ENCODE measurements at regions not wholly inside any gene's neighbourhood (a gene's known extent, or its start where the extent isn't known, plus 50 kb on each side); places are given as distances from the start of the nearest gene placed in this dataset.

- H3K27me3 ChIP-seq (ENCODE audit: control insufficient read depth, insufficient read depth, low read length): no peaks in the 10 kb centered on the region
- no peak overlapping the region for H3K4me3 ChIP-seq (ENCODE audit: low read depth, low read length)
- TF ChIP-seq, protein P1, sequence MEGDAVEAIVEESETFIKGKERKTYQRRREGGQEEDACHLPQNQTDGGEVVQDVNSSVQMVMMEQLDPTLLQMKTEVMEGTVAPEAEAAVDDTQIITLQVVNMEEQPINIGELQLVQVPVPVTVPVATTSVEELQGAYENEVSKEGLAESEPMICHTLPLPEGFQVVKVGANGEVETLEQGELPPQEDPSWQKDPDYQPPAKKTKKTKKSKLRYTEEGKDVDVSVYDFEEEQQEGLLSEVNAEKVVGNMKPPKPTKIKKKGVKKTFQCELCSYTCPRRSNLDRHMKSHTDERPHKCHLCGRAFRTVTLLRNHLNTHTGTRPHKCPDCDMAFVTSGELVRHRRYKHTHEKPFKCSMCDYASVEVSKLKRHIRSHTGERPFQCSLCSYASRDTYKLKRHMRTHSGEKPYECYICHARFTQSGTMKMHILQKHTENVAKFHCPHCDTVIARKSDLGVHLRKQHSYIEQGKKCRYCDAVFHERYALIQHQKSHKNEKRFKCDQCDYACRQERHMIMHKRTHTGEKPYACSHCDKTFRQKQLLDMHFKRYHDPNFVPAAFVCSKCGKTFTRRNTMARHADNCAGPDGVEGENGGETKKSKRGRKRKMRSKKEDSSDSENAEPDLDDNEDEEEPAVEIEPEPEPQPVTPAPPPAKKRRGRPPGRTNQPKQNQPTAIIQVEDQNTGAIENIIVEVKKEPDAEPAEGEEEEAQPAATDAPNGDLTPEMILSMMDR (IDR thresholded peaks at IDR 0.05; ENCODE audit: insufficient read depth, low read length, poor library complexity, severe bottlenecking): no peak
- H3K36me3 ChIP-seq (ENCODE audit: control insufficient read depth, insufficient read depth, low read length): no peaks in the 10 kb centered on the region
- no peak for DNase-seq (ENCODE audit: low read depth)
Measured at GRCh38 chr16:8346294-8346693, 244.0 kb downstream of the TMEM114 start.

DNA sequence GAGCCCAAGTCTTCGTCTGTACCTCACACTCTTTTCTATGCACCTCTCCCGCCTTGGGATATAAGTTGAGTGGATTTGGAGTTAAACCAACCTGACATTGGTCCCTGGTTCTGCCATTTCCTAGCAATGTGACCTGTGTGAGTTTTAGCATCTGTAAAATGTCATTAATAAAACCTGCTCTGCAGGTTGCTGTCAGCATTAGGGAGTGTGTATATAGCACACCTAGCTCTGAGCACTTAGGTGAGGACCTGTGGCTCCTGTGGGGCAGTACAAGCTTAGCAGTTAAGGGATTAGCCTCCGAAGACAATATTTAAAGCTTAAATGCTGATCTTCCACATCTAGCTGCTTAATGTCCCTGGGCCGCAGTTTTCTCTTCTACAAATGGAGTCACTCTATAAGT, 248.0 kb downstream of the TMEM114 start:
- TF ChIP-seq, protein P1 (IDR thresholded peaks at IDR 0.05; ENCODE audit: insufficient read depth, low read length, poor library complexity, severe bottlenecking): no peak
- Histone ChIP-seq H3K27me3 (ENCODE audit: control insufficient read depth, insufficient read depth, low read length) (no peaks in the 10 kb centered on the region), H3K4me3 (ENCODE audit: low read depth, low read length) (no peak overlapping the region), H3K36me3 (ENCODE audit: control insufficient read depth, insufficient read depth, low read length) (no peaks in the 10 kb centered on the region)
- DNase-seq (ENCODE audit: low read depth): no peak

DNA sequence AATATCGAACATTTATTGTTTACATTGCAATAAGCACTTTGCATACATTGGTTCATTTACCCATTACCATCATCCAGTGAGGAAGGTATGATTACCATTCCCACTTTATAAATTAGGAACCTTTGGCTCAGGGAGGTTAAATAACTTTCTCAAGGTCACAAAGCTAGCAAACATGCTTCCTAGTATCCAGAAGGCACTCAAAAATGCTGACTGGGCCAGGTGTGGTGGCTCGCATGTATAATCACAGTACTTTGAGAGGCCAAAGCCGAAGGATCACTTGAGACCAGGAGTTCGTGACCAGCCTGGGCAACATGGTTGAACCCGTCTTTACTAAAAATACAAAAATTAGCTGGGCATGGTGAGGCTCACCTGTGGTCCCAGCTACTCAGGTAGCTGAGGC, 259.6 kb downstream of the TMEM114 start:
- no peaks in the 10 kb centered on the region for H3K27me3 ChIP-seq (ENCODE audit: control insufficient read depth, insufficient read depth, low read length)
- no peak overlapping the region for H3K4me3 ChIP-seq (ENCODE audit: low read depth, low read length)
- no peak for DNase-seq (ENCODE audit: low read depth)
- no peaks in the 10 kb centered on the region for H3K36me3 ChIP-seq (ENCODE audit: control insufficient read depth, insufficient read depth, low read length)
- TF ChIP-seq, protein P1 (IDR thresholded peaks at IDR 0.05; ENCODE audit: insufficient read depth, low read length, poor library complexity, severe bottlenecking): no peak

DNA sequence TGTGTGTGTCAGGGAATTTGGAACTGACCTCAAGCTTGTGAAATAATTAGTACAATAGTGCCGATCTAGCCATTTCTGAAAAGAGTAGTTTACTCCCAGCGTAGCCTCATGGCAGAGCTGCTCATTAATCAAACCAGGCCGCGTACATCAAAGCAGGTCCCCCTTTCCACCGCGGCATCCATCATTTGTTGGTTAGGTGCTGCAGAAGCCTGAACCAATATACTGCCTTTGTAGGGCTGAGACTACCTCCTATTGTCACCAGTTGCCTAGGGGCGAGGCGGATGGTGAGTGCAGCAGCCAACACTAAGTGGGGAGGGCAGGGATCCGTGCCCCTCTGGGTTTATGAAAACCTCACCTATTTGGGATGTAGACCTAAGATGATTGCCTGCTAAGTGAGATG, 264.1 kb downstream of the TMEM114 start:
- Histone ChIP-seq H3K36me3 (ENCODE audit: control insufficient read depth, insufficient read depth, low read length) (no peaks in the 10 kb centered on the region), H3K4me3 (ENCODE audit: low read depth, low read length) (no peak overlapping the region), H3K27me3 (ENCODE audit: control insufficient read depth, insufficient read depth, low read length) (no peaks in the 10 kb centered on the region)
- no peak for DNase-seq (ENCODE audit: low read depth)
- TF ChIP-seq, protein P1 (IDR thresholded peaks at IDR 0.05; ENCODE audit: insufficient read depth, low read length, poor library complexity, severe bottlenecking): no peak

GRCh38 chr16:8323153-8323552, 267.2 kb downstream of the TMEM114 start:
- no peaks in the 10 kb centered on the region for H3K27me3 ChIP-seq (ENCODE audit: control insufficient read depth, insufficient read depth, low read length)
- no peaks in the 10 kb centered on the region for H3K36me3 ChIP-seq (ENCODE audit: control insufficient read depth, insufficient read depth, low read length)
- TF ChIP-seq, protein P1 (IDR thresholded peaks at IDR 0.05; ENCODE audit: insufficient read depth, low read length, poor library complexity, severe bottlenecking): no peak
- H3K4me3 ChIP-seq (ENCODE audit: low read depth, low read length): no peak overlapping the region
- DNase-seq (ENCODE audit: low read depth): no peak

DNA sequence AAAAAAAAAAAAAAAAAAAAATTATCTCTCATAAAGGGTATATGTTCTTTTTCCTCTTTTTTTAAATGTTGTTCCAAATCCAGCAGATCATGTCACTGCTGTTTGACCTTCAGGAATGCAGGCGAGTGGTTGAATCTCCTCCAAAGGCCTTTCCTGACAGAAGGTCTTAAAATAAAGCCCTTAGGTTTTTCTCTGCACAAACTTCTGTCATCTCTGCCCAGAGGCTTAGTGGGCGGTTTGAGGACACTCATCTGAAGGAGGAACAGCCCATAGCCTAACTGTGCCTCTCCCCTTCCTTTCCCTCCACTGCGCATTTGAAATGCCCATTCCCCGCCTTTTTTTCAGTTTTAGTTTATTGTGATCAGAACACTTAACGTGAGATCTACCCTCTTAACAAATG, 270.2 kb downstream of the TMEM114 start:
- H3K4me3 ChIP-seq (ENCODE audit: low read depth, low read length): no peak overlapping the region

More for the DNA sequence above, 270.2 kb downstream of the TMEM114 start:
- Histone ChIP-seq H3K27me3 (ENCODE audit: control insufficient read depth, insufficient read depth, low read length) (no peaks in the 10 kb centered on the region), H3K36me3 (ENCODE audit: control insufficient read depth, insufficient read depth, low read length) (no peaks in the 10 kb centered on the region)
- DNase-seq (ENCODE audit: low read depth): no peak
- TF ChIP-seq, protein P1 (IDR thresholded peaks at IDR 0.05; ENCODE audit: insufficient read depth, low read length, poor library complexity, severe bottlenecking): no peak
